DOHH2 (cell line): ENCODE measurements at regions not wholly inside any gene's neighbourhood (a gene's known extent, or its start where the extent isn't known, plus 50 kb on each side); places are given as distances from the start of the nearest gene placed in this dataset.

Experiments
- H3F3A ChIP-seq: fragments of 200-600 bp; sonication (generic), shearing (Covaris generic); 2 replicates; pipeline ENCODE4 v1.6.0; 2016; ENCODE audit warnings: antibody characterized with exemption, mild to moderate bottlenecking; ENCODE audit not compliant: control insufficient read depth, insufficient read depth
- H3K27ac ChIP-seq: fragments of 200-600 bp; sonication (generic); 2 replicates; pipeline ENCODE4 v1.5.1; 2014; ENCODE audit warnings: low read depth, mild to moderate bottlenecking, low read length, moderate library complexity
- H3K27me3 ChIP-seq: fragments of 200-600 bp; sonication (generic); 2 replicates; pipeline ENCODE4 v1.6.1; 2014; ENCODE audit warnings: mild to moderate bottlenecking, low read length, mixed read lengths; ENCODE audit not compliant: control insufficient read depth
- H3K36me3 ChIP-seq: fragments of 200-600 bp; sonication (generic); 2 replicates; pipeline ENCODE4 v1.6.1; 2014; ENCODE audit warnings: mild to moderate bottlenecking, low read length, moderate library complexity, mixed read lengths; ENCODE audit not compliant: control insufficient read depth
- H3K4me1 ChIP-seq: fragments of 200-600 bp; sonication (generic); 2 replicates; pipeline ENCODE4 v1.6.1; 2014; ENCODE audit warnings: mild to moderate bottlenecking, low read length, mixed read lengths; ENCODE audit not compliant: control insufficient read depth
- H3K4me2 ChIP-seq: fragments of 200-600 bp; sonication (generic); 2 replicates; pipeline ENCODE4 v1.6.0; 2014; ENCODE audit warnings: mild to moderate bottlenecking, low read length, moderate library complexity
- H3K4me3 ChIP-seq: fragments of 200-600 bp; sonication (generic); 2 replicates; pipeline ENCODE4 v1.5.1; 2014; ENCODE audit warnings: mild to moderate bottlenecking, low read length, mixed read lengths
- H3K79me2 ChIP-seq: fragments of 200-600 bp; sonication (generic); 2 replicates; pipeline ENCODE4 v1.6.1; 2014; ENCODE audit warnings: mild to moderate bottlenecking, low read length, mixed read lengths; ENCODE audit not compliant: control insufficient read depth
- H3K9me2 ChIP-seq: fragments of 200-600 bp; sonication (generic); replicated peaks from 2 replicates; pipeline ENCODE4 v1.6.1; 2014; ENCODE audit warnings: mild to moderate bottlenecking, low read length, mixed read lengths; ENCODE audit not compliant: control insufficient read depth
- H3K9me3 ChIP-seq: fragments of 200-600 bp; sonication (generic); 2 replicates; pipeline ENCODE4 v1.6.1; 2014; ENCODE audit warnings: antibody characterized with exemption, low read length, mixed read lengths; ENCODE audit not compliant: control insufficient read depth, insufficient read depth
- H4K20me1 ChIP-seq: fragments of 200-600 bp; sonication (generic); 2 replicates; pipeline ENCODE4 v1.6.0; 2014; ENCODE audit warnings: low read depth, mild to moderate bottlenecking, antibody characterized with exemption, low read length, moderate library complexity; ENCODE audit not compliant: control insufficient read depth, insufficient read depth
- CTCF ChIP-seq: fragments of 200-600 bp; sonication (generic); IDR thresholded peaks from one replicate; pipeline ENCODE4 v1.5.1; 2014; ENCODE audit warnings: antibody characterized with exemption, mild to moderate bottlenecking, low read depth, low read length; ENCODE audit not compliant: poor library complexity, severe bottlenecking
- EZH2phosphoT487 ChIP-seq: fragments of 200-600 bp; sonication (generic); IDR thresholded peaks from 2 replicates; pipeline ENCODE4 v1.6.1; 2017; ENCODE audit warnings: borderline replicate concordance, mild to moderate bottlenecking, antibody characterized with exemption, low read length, moderate library complexity, mixed read lengths

DNA sequence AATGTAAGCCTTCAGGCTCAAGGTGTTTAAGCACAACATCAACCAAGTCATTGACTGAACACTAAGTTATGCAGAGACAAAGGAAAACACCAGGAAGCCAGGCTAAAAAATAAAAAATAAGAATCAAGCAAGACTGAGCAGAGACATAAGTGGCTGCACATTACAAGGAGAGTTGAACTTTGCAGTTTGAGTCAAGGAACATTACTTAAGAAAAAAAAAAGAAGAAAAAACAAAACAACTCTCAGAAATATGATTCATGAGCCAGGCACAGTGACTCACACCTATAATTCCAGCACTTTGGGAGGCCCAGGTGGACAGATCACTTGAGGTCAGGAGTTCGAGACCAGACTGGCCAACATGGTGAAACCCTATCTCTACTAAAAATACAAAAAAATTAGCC lies 168.1 kb downstream of the C16orf95 start:
- Histone ChIP-seq H3K36me3 (no peaks in the 10 kb centered on the region), H4K20me1 (no peaks in the 10 kb centered on the region), H3K27me3 (no peaks in the 10 kb centered on the region), H3K9me2 (no peaks in the 10 kb centered on the region), H3K4me1 (no peaks in the 10 kb centered on the region), H3K9me3 (no peaks in the 10 kb centered on the region), H3K79me2 (no peaks in the 10 kb centered on the region), H3F3A (no peaks in the 10 kb centered on the region), H3K4me3 (no peak overlapping the region), H3K4me2 (no peak overlapping the region), H3K27ac (no peak overlapping the region)
- TF ChIP-seq CTCF (no peak), EZH2phosphoT487 (no peak)

- H3K27ac ChIP-seq: no peak overlapping the region
- H3K9me2 ChIP-seq: no peaks in the 10 kb centered on the region
- no peaks in the 10 kb centered on the region for H3K27me3 ChIP-seq
- H4K20me1 ChIP-seq: no peaks in the 10 kb centered on the region
- no peak for TF ChIP-seq EZH2phosphoT487
- no peak for TF ChIP-seq CTCF
- no peaks in the 10 kb centered on the region for H3K36me3 ChIP-seq
- no peak overlapping the region for H3K4me2 ChIP-seq
- no peaks in the 10 kb centered on the region for H3K79me2 ChIP-seq
- H3K4me1 ChIP-seq: no peaks in the 10 kb centered on the region
- no peaks in the 10 kb centered on the region for H3K9me3 ChIP-seq
- H3K4me3 ChIP-seq: no peak overlapping the region
- H3F3A ChIP-seq: no peaks in the 10 kb centered on the region
These were observed 166.9 kb downstream of the C16orf95 start for GRCh38 chr16:87150262-87150661.

DNA sequence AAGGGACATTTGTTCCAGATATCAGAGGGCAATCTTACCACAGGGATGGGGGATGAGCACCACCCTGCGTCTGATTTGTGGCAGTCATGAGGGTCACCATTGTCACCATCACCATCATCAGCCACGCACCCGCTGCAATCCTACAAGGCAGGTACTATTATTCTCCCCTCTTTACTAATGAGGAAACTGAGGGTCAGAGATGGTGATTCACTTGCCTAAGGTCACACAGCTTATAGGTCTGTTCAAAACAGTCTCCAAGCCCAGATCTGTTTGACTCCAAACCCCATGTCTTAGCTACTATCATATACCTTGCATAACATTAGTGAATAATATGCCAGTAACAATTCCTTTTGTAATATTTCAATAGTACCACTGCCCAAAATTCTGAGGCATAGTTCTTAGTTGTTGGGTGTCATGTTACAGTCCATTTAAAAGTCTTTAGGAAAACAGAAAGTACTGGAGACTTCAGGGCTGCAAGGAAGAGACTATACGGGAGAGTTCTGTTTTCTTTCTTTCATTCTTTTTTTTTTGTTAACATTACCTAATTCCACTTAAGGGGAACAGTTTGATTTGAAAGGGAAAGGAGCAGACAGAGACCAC lies 166.4 kb downstream of the C16orf95 start:
- no peaks in the 10 kb centered on the region for H3K27me3 ChIP-seq
- no peaks in the 10 kb centered on the region for H3K4me1 ChIP-seq
- H3K79me2 ChIP-seq: no peaks in the 10 kb centered on the region
- H3K36me3 ChIP-seq: no peaks in the 10 kb centered on the region
- no peaks in the 10 kb centered on the region for H4K20me1 ChIP-seq
- no peaks in the 10 kb centered on the region for H3K9me3 ChIP-seq
- H3F3A ChIP-seq: no peaks in the 10 kb centered on the region
- TF ChIP-seq CTCF (no peak), EZH2phosphoT487 (no peak)
- no peak overlapping the region for H3K4me3 ChIP-seq
- H3K4me2 ChIP-seq: no peak overlapping the region
- H3K27ac ChIP-seq: no peak overlapping the region
- no peaks in the 10 kb centered on the region for H3K9me2 ChIP-seq
